Osteocyte (in vitro differentiated cells): ENCODE measurements at regions not wholly inside any gene's neighbourhood (a gene's known extent, or its start where the extent isn't known, plus 50 kb on each side); places are given as distances from the start of the nearest gene placed in this dataset.

Source experiments
- DNase-seq: peaks from one replicate; pipeline ENCODE4 v3.0.0; 2021; ENCODE audit warnings: mixed read lengths; ENCODE audit not compliant: unreplicated experiment; ENCODE audit errors: extremely low spot score
- H3K27ac Mint-ChIP-seq: one replicate; pipeline ENCODE4 v1.8.0; 2021; ENCODE audit warnings: mild to moderate bottlenecking, mixed read lengths; ENCODE audit not compliant: unreplicated experiment
- H3K27me3 Mint-ChIP-seq: one replicate; pipeline ENCODE4 v1.8.0; 2021; ENCODE audit warnings: mixed read lengths; ENCODE audit not compliant: unreplicated experiment
- H3K36me3 Mint-ChIP-seq: one replicate; pipeline ENCODE4 v1.8.0; 2021; ENCODE audit warnings: mixed read lengths; ENCODE audit not compliant: unreplicated experiment
- H3K4me1 Mint-ChIP-seq: one replicate; pipeline ENCODE4 v1.8.0; 2021; ENCODE audit warnings: mixed read lengths; ENCODE audit not compliant: unreplicated experiment
- H3K4me3 Mint-ChIP-seq: one replicate; pipeline ENCODE4 v1.8.0; 2021; ENCODE audit warnings: mild to moderate bottlenecking, moderate library complexity, mixed read lengths; ENCODE audit not compliant: unreplicated experiment
- H3K9me3 Mint-ChIP-seq: one replicate; pipeline ENCODE4 v1.8.0; 2021; ENCODE audit warnings: mixed read lengths; ENCODE audit not compliant: unreplicated experiment
- CTCF ChIP-seq: fragments of 200-600 bp; sonication (generic); IDR thresholded peaks from 2 replicates; pipeline ENCODE4 v1.5.0; 2021; ENCODE audit warnings: antibody characterized with exemption, mild to moderate bottlenecking, moderate library complexity

- Mint-ChIP-seq H3K4me1 (peaks cover 14% of the 10 kb centered on the region), H3K9me3 (no peaks in the 10 kb centered on the region), H3K27me3 (no peaks in the 10 kb centered on the region), H3K27ac (no peak overlapping the region), H3K36me3 (no peaks in the 10 kb centered on the region), H3K4me3 (no peak overlapping the region)
- DNase-seq, result no peak
- no peak for TF ChIP-seq CTCF
Observed at GRCh38 chr12:98351784-98352183, 163.6 kb upstream of the TMPO start.

- no peak for TF ChIP-seq CTCF
- Mint-ChIP-seq H3K4me1 (peaks cover 14% of the 10 kb centered on the region), H3K36me3 (no peaks in the 10 kb centered on the region), H3K27ac (no peak overlapping the region), H3K27me3 (no peaks in the 10 kb centered on the region), H3K9me3 (no peaks in the 10 kb centered on the region), H3K4me3 (no peak overlapping the region)
- DNase-seq, result no peak
Observed at GRCh38 chr12:98352218-98352811, 163.1 kb upstream of the TMPO start.

GRCh38 chr12:98352835-98353234 lies 162.6 kb upstream of the TMPO start:
- H3K27ac Mint-ChIP-seq, result no peak overlapping the region
- no peak for TF ChIP-seq CTCF
- no peak for DNase-seq

GRCh38 chr12:98354520-98355035 lies 160.8 kb upstream of the TMPO start:
- H3K9me3 Mint-ChIP-seq, result no peaks in the 10 kb centered on the region
- DNase-seq, result no peak

More at GRCh38 chr12:98352835-98353234, 162.6 kb upstream of the TMPO start:
- H3K27me3 Mint-ChIP-seq, result no peaks in the 10 kb centered on the region
- no peaks in the 10 kb centered on the region for H3K9me3 Mint-ChIP-seq
- H3K36me3 Mint-ChIP-seq, result no peaks in the 10 kb centered on the region
- H3K4me3 Mint-ChIP-seq, result no peak overlapping the region
- H3K4me1 Mint-ChIP-seq, result peaks cover 14% of the 10 kb centered on the region

GRCh38 chr12:98355322-98355721 lies 160.1 kb upstream of the TMPO start:
- Mint-ChIP-seq H3K36me3 (no peaks in the 10 kb centered on the region), H3K27me3 (no peaks in the 10 kb centered on the region), H3K4me3 (no peak overlapping the region), H3K4me1 (peaks cover 14% of the 10 kb centered on the region), H3K9me3 (no peaks in the 10 kb centered on the region), H3K27ac (no peak overlapping the region)
- no peak for DNase-seq
- no peak for TF ChIP-seq CTCF

More at GRCh38 chr12:98354520-98355035, 160.8 kb upstream of the TMPO start:
- H3K4me1 Mint-ChIP-seq, result peaks cover 14% of the 10 kb centered on the region
- H3K36me3 Mint-ChIP-seq, result no peaks in the 10 kb centered on the region
- no peaks in the 10 kb centered on the region for H3K27me3 Mint-ChIP-seq
- no peak overlapping the region for H3K27ac Mint-ChIP-seq
- no peak for TF ChIP-seq CTCF
- no peak overlapping the region for H3K4me3 Mint-ChIP-seq
